Endothelial cell of umbilical vein (primary cell): ENCODE measurements at regions not wholly inside any gene's neighbourhood (a gene's known extent, or its start where the extent isn't known, plus 50 kb on each side); places are given as distances from the start of the nearest gene placed in this dataset.

ENCODE experiments used
- POLR2A ChIP-seq: IDR thresholded peaks from 2 replicates; pipeline ENCODE4 v1.6.1; 2012; ENCODE audit warnings: low read depth, mild to moderate bottlenecking, control low read depth, low read length
- TF ChIP-seq, protein P1 (sequence below), 2 donors: IDR thresholded peaks; 1 replicate in 1 of 2; 2 replicates in 1 of 2; pipeline ENCODE4 v1.5.1; 2011; ENCODE audit warnings: low read length in 2 of 2, mild to moderate bottlenecking in 2 of 2, moderate library complexity in 2 of 2, control low read depth in 1 of 2, inconsistent platforms in 1 of 2, low read depth in 1 of 2; ENCODE audit not compliant: insufficient read depth in 1 of 2; ENCODE audit errors: extremely low read depth in 1 of 2

- TF ChIP-seq POLR2A: no peak
- TF ChIP-seq, protein P1, sequence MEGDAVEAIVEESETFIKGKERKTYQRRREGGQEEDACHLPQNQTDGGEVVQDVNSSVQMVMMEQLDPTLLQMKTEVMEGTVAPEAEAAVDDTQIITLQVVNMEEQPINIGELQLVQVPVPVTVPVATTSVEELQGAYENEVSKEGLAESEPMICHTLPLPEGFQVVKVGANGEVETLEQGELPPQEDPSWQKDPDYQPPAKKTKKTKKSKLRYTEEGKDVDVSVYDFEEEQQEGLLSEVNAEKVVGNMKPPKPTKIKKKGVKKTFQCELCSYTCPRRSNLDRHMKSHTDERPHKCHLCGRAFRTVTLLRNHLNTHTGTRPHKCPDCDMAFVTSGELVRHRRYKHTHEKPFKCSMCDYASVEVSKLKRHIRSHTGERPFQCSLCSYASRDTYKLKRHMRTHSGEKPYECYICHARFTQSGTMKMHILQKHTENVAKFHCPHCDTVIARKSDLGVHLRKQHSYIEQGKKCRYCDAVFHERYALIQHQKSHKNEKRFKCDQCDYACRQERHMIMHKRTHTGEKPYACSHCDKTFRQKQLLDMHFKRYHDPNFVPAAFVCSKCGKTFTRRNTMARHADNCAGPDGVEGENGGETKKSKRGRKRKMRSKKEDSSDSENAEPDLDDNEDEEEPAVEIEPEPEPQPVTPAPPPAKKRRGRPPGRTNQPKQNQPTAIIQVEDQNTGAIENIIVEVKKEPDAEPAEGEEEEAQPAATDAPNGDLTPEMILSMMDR (IDR thresholded peaks at IDR 0.05; ENCODE audit: extremely low read depth in 1 of 2, insufficient read depth in 1 of 2, low read depth in 1 of 2, low read length in 2 of 2): no peak
Measured at GRCh38 chr12:75611041-75611440, 99.6 kb upstream of the KRR1 start.
